A172 (cell line): ENCODE measurements at regions not wholly inside any gene's neighbourhood (a gene's known extent, or its start where the extent isn't known, plus 50 kb on each side); places are given as distances from the start of the nearest gene placed in this dataset.
A peak's percentile ranks its signal among the peaks of the same experiment; 100 is the strongest.
"Not testable (repeated sequence)": the region's sequence is repeated elsewhere in the genome, so short reads cannot be mapped to it uniquely, and the experiment has no call there.

Experiments used
- DNase-seq: peaks from one replicate; pipeline ENCODE4 v3.0.0-alpha.2; 2015; ENCODE audit warnings: low spot score

GRCh38 chr15:35209838-35210237, 124.7 kb upstream of the NANOGP8 start:
- no peak for DNase-seq

GRCh38 chr15:35208353-35208752, 123.3 kb upstream of the NANOGP8 start:
- DNase-seq = no peak

- DNase-seq = no peak
These were observed 121.1 kb upstream of the NANOGP8 start for GRCh38 chr15:35206060-35206675.

GRCh38 chr15:35198197-35198596, 113.1 kb upstream of the NANOGP8 start:
- DNase-seq = no peak

GRCh38 chr15:35197754-35198153, 112.7 kb upstream of the NANOGP8 start:
- no peak for DNase-seq

GRCh38 chr15:35197306-35197705, 112.2 kb upstream of the NANOGP8 start:
- DNase-seq = no peak

GRCh38 chr15:35196273-35196672, 111.2 kb upstream of the NANOGP8 start:
- no peak for DNase-seq

GRCh38 chr15:35195649-35196048, 110.6 kb upstream of the NANOGP8 start:
- DNase-seq = no peak

GRCh38 chr15:35195031-35195430, 109.9 kb upstream of the NANOGP8 start:
- DNase-seq = no peak

GRCh38 chr15:35194296-35194695, 109.2 kb upstream of the NANOGP8 start:
- DNase-seq = no peak

- no peak for DNase-seq
These were observed 106.7 kb upstream of the NANOGP8 start for GRCh38 chr15:35191783-35192182.

- DNase-seq = no peak
These were observed 101.3 kb upstream of the NANOGP8 start for GRCh38 chr15:35186346-35186745.

- DNase-seq = no peak
These were observed 99.6 kb upstream of the NANOGP8 start for GRCh38 chr15:35184646-35185045.

- DNase-seq = no peak
These were observed 97.9 kb upstream of the NANOGP8 start for GRCh38 chr15:35182841-35183479.

GRCh38 chr15:35181538-35181937, 96.4 kb upstream of the NANOGP8 start:
- peak; percentile 20 for DNase-seq

- no peak for DNase-seq
These were observed 94.6 kb upstream of the NANOGP8 start for GRCh38 chr15:35179739-35180138.

GRCh38 chr15:35178186-35178585, 93.1 kb upstream of the NANOGP8 start:
- DNase-seq = not testable (repeated sequence)

GRCh38 chr15:35174948-35175347, 89.9 kb upstream of the NANOGP8 start:
- no peak for DNase-seq

- peak; percentile 13 for DNase-seq
These were observed 88.5 kb upstream of the NANOGP8 start for GRCh38 chr15:35173444-35174118.

- DNase-seq = no peak
These were observed 85.1 kb upstream of the NANOGP8 start for GRCh38 chr15:35170207-35170606.

- DNase-seq = peak; percentile 62
These were observed 83.4 kb upstream of the NANOGP8 start for GRCh38 chr15:35168464-35168863.

GRCh38 chr15:35167675-35168074, 82.6 kb upstream of the NANOGP8 start:
- no peak for DNase-seq

GRCh38 chr15:35166730-35167359, 81.8 kb upstream of the NANOGP8 start:
- DNase-seq = no peak
